ENCODE measurements at regions not wholly inside any gene's neighbourhood (a gene's known extent, or its start where the extent isn't known, plus 50 kb on each side); places are given as distances from the start of the nearest gene placed in this dataset.
A peak's percentile ranks its signal among the peaks of the same experiment; 100 is the strongest.

DNA sequence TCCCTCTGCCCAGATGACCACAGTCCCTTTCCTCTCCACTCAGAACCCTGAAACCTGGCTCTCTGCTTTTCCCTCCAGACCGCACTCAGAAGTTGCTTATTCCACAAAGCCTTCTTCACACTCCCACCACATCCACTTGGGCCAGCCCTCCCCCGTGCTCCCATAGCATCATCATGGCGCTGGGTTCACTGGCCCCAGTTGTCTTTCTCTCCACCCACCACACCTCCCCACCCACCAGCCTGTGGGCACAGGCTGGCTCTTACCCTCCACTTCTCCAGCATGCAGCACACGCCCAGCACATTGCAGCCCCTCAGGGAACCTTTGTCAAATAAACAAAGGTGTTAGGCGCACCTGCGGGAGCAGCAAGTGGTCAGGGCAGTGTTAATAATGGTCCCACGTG is 130.0 kb downstream of the KATNIP start:
- no peak for DNase-seq (ENCODE audit: low read depth in 2 of 2)

GRCh38 chr16:27681681-27682080 is 131.7 kb downstream of the KATNIP start:
- no peak for DNase-seq (ENCODE audit: low read depth in 2 of 2)

GRCh38 chr16:27684047-27684446 is 134.1 kb downstream of the KATNIP start:
- no peak for DNase-seq (ENCODE audit: low read depth in 2 of 2)

- DNase-seq (ENCODE audit: low read depth in 2 of 2), result peak in 1 of 2 donors; percentile 12
These were observed 135.9 kb downstream of the KATNIP start for GRCh38 chr16:27685807-27686206.

GRCh38 chr16:27686926-27687325 is 137.0 kb downstream of the KATNIP start:
- no peak for DNase-seq (ENCODE audit: low read depth in 2 of 2)

- DNase-seq (ENCODE audit: low read depth in 2 of 2), result no peak
These were observed 137.7 kb downstream of the KATNIP start for GRCh38 chr16:27687605-27688004.

DNA sequence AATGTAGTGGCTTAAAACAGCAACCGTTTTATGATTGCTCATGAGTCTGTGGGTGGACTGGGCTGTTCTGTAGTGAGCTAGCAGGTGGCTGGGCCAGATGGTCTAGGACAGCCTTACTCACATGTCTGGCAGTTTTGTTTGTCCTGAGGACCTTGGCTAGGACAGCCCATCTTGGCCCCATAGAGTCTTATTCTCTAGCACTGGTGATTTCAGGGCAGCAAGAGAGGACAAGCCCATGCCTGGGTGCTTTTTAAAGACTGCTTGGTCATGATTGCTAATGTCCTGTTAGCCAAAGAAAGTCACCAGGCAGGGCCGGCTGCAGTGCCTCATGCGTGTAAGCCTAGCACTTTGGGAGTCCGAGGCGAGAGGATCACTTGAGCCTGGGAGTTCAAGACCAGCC is 139.8 kb downstream of the KATNIP start:
- no peak for DNase-seq (ENCODE audit: low read depth in 2 of 2)

- peak; percentile 20 to 53 for DNase-seq (ENCODE audit: low read depth in 2 of 2)
These were observed 140.7 kb downstream of the KATNIP start for GRCh38 chr16:27690608-27691007.

- no peak for DNase-seq (ENCODE audit: low read depth in 2 of 2)
These were observed 141.8 kb downstream of the KATNIP start for GRCh38 chr16:27691721-27692120.

- DNase-seq (ENCODE audit: low read depth in 2 of 2), result no peak
These were observed 142.6 kb downstream of the KATNIP start for GRCh38 chr16:27692576-27692975.

- DNase-seq (ENCODE audit: low read depth in 2 of 2), result no peak
These were observed 145.2 kb downstream of the KATNIP start for GRCh38 chr16:27695161-27695560.

DNA sequence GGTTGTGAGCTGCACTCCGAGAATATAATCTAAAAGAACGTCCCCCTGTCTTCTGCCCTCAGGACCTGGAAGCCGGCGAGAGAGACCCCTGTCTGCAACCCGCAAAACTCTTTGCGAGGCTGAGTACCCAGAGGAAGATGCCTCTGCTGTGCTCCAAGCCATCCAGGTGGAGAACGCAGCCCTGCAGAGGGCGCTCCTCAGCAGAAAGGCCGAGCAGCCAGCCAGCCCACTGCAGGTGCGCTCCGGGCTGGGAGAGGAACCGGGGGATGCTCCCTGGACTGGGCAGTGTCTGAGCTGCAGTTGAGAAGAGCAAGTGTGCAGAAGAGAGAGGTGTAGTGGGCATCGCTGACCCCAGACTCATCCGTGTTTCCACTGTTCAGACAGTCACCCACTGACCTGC is 148.3 kb downstream of the KATNIP start:
- DNase-seq (ENCODE audit: low read depth in 2 of 2), result peak in 1 of 2 donors; percentile 12

DNA sequence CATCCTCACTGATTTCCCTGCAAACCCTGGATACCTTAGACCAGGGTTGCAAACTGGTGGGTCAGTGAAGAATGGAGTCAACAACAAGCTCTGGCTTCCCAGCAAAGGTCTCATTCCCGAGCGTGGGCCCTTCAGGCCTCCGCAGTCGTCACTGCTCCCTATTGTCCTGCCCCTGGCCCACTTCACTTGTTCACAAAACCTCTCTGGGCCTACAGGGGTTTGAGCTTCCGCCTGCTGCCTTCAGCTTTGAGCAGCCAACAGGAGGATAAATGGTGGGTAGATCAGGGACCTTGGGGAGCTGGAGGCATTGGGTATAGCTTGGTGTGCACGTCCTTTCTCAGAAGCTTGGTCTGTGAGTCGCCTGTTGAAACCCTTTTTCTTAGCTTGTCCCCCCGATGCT is 148.8 kb downstream of the KATNIP start:
- no peak for DNase-seq (ENCODE audit: low read depth in 2 of 2)

GRCh38 chr16:27699540-27699939 is 149.6 kb downstream of the KATNIP start:
- no peak for DNase-seq (ENCODE audit: low read depth in 2 of 2)

DNA sequence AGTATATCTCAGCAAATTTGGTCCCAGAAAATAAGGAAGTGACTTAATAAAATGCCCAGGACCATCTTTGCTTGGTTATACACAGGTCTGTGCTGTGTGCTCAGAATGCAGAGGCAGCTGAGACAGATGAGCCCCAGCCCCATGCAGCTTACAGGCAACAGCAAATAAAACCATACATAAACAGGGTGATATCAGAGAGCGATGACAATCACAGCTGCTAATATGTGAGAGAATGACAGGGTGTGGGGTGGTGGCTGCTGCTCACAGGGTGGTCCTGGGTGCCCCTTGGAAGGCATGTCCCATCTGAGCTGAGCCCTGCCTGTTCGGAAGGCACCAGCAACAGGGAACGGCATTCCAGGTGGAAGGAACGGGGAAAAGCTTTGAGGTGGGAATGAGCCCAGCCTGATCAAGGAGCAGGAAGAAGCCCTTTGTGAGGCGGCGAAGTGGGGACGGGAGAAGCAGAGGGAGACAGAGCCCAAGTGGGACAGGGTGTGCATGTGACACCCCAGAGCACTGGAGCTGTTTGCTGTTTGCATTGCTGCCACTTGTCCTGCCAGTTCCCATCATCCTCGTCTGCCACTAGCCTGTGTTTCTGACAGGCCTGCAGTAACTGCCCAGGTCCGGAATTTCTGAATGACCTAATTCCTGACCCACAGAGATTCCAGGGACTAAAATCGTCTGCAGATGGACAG is 150.5 kb downstream of the KATNIP start:
- no peak for DNase-seq (ENCODE audit: low read depth in 2 of 2)

- no peak for DNase-seq (ENCODE audit: low read depth in 2 of 2)
These were observed 151.4 kb downstream of the KATNIP start for GRCh38 chr16:27701381-27701780.

DNA sequence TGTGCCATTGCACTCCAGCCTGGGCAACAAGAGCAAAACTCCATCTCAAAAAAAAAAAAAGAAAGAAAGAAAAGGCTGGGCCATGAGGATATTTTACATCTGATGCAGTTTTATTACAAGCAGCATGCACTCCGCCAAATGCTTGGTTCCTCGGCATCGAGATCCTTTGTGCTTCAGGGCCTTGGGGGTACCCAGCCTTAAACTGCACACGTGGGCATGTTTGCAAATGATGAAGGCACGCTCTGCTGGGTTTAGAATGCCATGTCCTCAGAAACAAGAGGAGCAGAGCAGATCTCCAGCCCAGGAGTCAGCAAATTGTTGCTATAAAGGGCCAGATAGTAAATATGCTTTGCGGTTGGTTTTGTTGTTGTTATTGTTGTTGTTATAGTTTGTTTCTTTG is 153.2 kb downstream of the KATNIP start:
- no peak for DNase-seq (ENCODE audit: low read depth in 2 of 2)

GRCh38 chr16:27703545-27703944 is 153.6 kb downstream of the KATNIP start:
- peak; percentile 72 to 81 for DNase-seq (ENCODE audit: low read depth in 2 of 2)

- peak; percentile 68 to 95 for DNase-seq (ENCODE audit: low read depth in 2 of 2)
These were observed 154.3 kb downstream of the KATNIP start for GRCh38 chr16:27704252-27704651.

DNA sequence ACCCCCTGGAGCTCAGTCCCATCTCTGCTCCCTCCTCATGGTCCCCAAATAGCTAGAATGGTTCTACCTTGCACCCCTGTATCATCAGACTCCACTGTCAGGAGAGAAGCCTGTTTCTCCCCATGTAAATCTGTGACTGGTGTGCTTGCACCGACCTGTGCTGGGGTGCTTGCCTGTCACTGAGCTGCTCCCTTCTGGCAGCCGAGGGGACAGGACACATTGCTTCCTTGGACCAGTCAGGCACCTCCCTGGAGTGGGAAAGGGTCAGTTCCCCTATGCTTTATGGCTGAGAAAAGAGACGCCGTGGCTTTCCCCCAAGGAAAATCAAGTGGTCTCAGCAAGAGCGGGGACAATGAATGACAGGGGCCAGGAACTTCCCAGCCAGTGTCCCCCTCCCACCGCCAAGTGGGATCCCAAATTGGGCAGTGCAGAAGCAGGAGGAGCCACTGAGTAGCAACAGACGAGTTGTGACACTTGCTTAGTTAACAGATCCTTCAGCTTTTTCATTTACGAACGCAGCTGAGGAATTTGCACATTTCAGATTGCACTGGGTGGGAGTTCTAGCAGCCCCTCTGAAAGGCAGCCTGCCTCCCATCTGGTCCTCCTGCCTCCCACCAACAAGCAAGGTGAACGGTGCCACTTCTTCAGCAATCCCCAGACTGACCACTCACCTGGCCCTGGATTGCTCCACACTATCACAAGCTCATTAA is 156.4 kb downstream of the KATNIP start:
- no peak for DNase-seq (ENCODE audit: low read depth in 2 of 2)

- no peak for DNase-seq (ENCODE audit: low read depth in 2 of 2)
These were observed 157.1 kb downstream of the KATNIP start for GRCh38 chr16:27706866-27707685.

GRCh38 chr16:27708651-27709050 is 158.7 kb downstream of the KATNIP start:
- no peak for DNase-seq (ENCODE audit: low read depth in 2 of 2)
